WI38 (cell line): ENCODE measurements at regions not wholly inside any gene's neighbourhood (a gene's known extent, or its start where the extent isn't known, plus 50 kb on each side); places are given as distances from the start of the nearest gene placed in this dataset.

ENCODE experiments used
- H3K4me3 ChIP-seq: 2 replicates; pipeline ENCODE4 v1.5.1; 2011; ENCODE audit warnings: low read depth, mild to moderate bottlenecking, control low read depth, low read length
- CTCF ChIP-seq: IDR thresholded peaks from 2 replicates; pipeline ENCODE4 v1.5.1; 2012; ENCODE audit warnings: low read depth, mild to moderate bottlenecking, control low read depth, low read length

- no peak overlapping the region for H3K4me3 ChIP-seq
- TF ChIP-seq CTCF: no peak
Observed at GRCh38 chr10:91108820-91109219, 111.6 kb upstream of the PCGF5 start.

- TF ChIP-seq CTCF: no peak
- H3K4me3 ChIP-seq: no peak overlapping the region
Observed at GRCh38 chr10:91111060-91111459, 109.4 kb upstream of the PCGF5 start.

- TF ChIP-seq CTCF: no peak
- H3K4me3 ChIP-seq: no peak overlapping the region
Observed at GRCh38 chr10:91115618-91116390, 104.7 kb upstream of the PCGF5 start.

- H3K4me3 ChIP-seq: no peak overlapping the region
- TF ChIP-seq CTCF: no peak
Observed at GRCh38 chr10:91117505-91117904, 103.0 kb upstream of the PCGF5 start.

GRCh38 chr10:91120348-91120747 is 100.1 kb upstream of the PCGF5 start:
- no peak for TF ChIP-seq CTCF

GRCh38 chr10:91123261-91123660 is 97.2 kb upstream of the PCGF5 start:
- no peak for TF ChIP-seq CTCF
- no peak overlapping the region for H3K4me3 ChIP-seq

More at GRCh38 chr10:91120348-91120747, 100.1 kb upstream of the PCGF5 start:
- H3K4me3 ChIP-seq: no peak overlapping the region

- TF ChIP-seq CTCF: no peak
- no peak overlapping the region for H3K4me3 ChIP-seq
Observed at GRCh38 chr10:91124016-91124415, 96.4 kb upstream of the PCGF5 start.
